Left ventricle myocardium superior (tissue), 1 donor: ENCODE measurements at regions not wholly inside any gene's neighbourhood (a gene's known extent, or its start where the extent isn't known, plus 50 kb on each side); places are given as distances from the start of the nearest gene placed in this dataset.

Experiments used
- ATAC-seq: fragments of 200-7000 bp; cut with Tn5 transposase; one replicate; pipeline ENCODE4 v1.9.1; 2020; ENCODE audit warnings: mild to moderate bottlenecking, moderate library complexity
- DNase-seq: peaks from one replicate; pipeline ENCODE4 v3.0.0-alpha.2; 2020
- intact Hi-C: fragments of 100-400 bp; cut with micrococcal nuclease; formaldehyde crosslinking; loops from one replicate; pipeline ENCODE4 v1.11.0; 2022
- donor health status: DM: no; HTN: yes; CAD: no; lungs with severe emphysema.

- intact Hi-C loops: no loop called here
Measured at GRCh38 chr20:57801581-57801980, 91.8 kb upstream of the PMEPA1 start.

GRCh38 chr20:57800791-57801430, 91.1 kb upstream of the PMEPA1 start:
- no peak for DNase-seq
- intact Hi-C loops: no loop called here
- ATAC-seq: no peak

More at GRCh38 chr20:57801581-57801980, 91.8 kb upstream of the PMEPA1 start:
- DNase-seq (no peak), ATAC-seq (no peak)

GRCh38 chr20:57797401-57797800, 87.6 kb upstream of the PMEPA1 start:
- ATAC-seq (no peak), DNase-seq (no peak)
- intact Hi-C loops: no loop called here

DNA sequence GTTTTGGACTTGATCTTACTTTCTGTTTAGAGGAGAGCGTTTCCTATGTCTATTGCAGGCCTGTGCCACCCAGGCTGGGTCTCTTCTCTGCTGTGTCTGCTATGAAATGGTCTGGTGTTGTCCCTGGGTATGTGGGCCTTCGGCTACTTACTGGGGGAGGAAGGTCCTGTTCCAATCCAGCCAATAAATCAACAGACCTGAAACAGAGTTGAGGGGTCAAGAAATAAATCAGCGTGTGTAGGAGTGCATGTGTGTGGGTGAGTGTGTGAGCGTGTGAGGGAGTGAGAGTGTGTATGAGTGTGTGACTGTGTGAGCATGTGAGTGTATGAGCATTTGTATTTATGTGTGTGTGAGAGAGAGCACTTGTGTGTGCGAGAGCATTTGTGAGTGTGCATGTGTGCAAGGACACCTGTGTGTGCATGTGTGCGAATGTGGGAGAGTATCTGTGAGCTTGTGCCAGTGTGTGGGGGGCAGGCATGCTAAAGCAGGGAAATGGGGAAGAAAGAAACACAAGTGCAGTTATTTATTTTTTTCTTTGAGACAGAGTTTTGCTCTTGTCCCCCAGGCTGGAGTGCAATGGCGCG, 86.3 kb upstream of the PMEPA1 start:
- intact Hi-C loops: no loop called here
- DNase-seq: no peak
- no peak for ATAC-seq

- peak; percentile 90 for ATAC-seq
- intact Hi-C loops: no loop called here
- peak; percentile 55 for DNase-seq
Measured at GRCh38 chr20:57795342-57795697, 85.5 kb upstream of the PMEPA1 start.

DNA sequence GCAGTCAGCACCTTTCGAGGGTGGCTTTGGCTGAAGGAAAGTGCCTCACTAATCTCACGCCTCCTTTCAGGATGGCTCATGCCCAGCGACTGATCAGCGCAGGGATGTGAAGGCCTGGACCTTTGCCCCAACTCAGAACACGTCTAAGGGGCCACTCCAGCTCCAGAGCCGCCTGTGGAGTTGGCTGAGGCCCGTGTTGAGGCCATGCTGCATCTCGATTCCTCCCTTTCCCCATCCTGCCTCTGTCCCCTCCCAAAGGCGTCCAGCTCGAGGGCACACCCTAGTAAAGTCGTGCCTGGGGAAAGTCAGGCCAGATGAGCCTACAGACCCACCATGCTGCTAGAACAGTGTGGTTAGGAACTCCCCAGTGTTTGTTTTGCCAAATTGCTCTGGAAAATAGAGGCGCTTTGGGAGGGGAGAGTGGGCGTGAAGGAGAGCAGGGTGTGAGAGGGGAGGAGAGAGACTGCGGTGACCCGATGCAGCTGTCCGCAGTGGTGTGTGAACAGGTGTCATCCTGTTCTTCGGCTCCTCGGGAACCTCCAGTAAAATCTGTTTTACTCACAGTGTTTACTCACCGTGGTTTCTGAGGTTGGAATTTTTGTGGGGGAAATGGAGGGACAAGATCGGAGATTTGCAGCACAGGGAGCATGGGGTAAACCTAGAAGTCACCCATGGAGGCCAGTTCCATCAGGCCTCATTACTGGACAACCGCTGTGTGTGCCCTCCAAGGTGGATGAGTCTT, 85.0 kb upstream of the PMEPA1 start:
- intact Hi-C loops: no loop called here
- DNase-seq: no peak
- ATAC-seq: no peak

GRCh38 chr20:57794036-57794435, 84.2 kb upstream of the PMEPA1 start:
- no peak for DNase-seq
- ATAC-seq: no peak
- intact Hi-C loops: no loop called here

- DNase-seq: no peak
- intact Hi-C loops: no loop called here
- no peak for ATAC-seq
Measured at GRCh38 chr20:57793421-57793820, 83.6 kb upstream of the PMEPA1 start.

GRCh38 chr20:57792386-57793080, 82.7 kb upstream of the PMEPA1 start:
- DNase-seq (no peak), ATAC-seq (no peak)
- intact Hi-C loops: no loop called here

GRCh38 chr20:57791966-57792365, 82.2 kb upstream of the PMEPA1 start:
- intact Hi-C loops: no loop called here
- no peak for ATAC-seq
- no peak for DNase-seq

DNA sequence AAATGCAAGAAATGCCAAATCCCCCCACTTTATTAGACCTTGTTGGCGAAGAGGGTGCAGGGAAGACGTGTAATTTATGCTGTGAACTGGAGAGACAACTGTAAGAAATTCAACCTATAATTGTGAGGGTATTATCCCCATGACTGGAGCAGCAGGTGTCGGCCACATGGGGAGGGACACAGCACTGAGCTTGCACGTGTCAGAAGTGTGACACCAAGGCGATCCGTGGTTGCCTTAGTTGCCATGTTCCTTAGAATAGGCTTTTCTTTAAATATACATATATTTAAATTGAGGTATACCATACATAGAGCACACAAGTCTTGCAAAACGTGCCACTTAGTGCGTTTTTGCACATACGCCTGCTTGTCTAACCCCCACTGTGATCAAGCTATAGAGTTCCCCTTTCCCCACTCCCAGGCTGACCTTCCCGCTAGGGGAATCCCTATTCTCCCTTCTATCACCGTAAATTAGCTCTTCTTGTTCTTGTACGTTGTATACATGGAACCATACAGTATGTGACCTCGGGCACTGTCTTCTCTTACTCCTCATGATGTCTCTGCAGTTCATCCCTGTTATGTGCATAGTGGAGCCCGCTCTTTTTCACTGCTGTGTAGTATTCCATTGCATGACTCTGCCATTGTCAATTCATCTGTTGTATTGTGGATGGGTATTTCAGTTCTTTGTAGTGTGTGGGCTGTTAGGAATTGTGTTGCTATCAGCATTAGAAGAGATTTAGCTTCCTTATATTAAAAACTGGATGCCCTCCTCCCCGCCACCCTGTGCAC, 81.6 kb upstream of the PMEPA1 start:
- DNase-seq (no peak), ATAC-seq (no peak)
- intact Hi-C loops: no loop called here

DNA sequence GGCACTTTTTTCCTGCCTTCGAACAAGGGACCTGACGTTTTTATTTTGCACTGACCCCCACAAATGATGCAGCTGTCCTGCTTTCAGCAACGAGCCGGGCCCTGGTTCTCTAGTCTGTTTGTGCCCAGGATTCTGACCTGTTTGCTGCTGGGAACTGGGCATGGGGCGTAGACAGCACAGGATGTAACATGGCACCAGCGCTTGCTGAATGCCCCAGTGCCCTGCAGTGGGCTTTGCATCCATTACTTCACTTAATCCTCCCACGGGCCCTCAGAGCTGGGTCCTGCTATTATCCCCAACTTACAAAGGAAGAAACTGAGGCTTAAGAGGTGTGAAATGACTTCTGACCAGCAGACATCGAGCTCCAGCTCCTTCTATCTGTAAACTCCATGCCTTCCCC, 80.4 kb upstream of the PMEPA1 start:
- ATAC-seq (no peak), DNase-seq (no peak)
- intact Hi-C loops: no loop called here

- ATAC-seq (no peak), DNase-seq (no peak)
- intact Hi-C loops: no loop called here
Measured at GRCh38 chr20:57788936-57789613, 79.3 kb upstream of the PMEPA1 start.

DNA sequence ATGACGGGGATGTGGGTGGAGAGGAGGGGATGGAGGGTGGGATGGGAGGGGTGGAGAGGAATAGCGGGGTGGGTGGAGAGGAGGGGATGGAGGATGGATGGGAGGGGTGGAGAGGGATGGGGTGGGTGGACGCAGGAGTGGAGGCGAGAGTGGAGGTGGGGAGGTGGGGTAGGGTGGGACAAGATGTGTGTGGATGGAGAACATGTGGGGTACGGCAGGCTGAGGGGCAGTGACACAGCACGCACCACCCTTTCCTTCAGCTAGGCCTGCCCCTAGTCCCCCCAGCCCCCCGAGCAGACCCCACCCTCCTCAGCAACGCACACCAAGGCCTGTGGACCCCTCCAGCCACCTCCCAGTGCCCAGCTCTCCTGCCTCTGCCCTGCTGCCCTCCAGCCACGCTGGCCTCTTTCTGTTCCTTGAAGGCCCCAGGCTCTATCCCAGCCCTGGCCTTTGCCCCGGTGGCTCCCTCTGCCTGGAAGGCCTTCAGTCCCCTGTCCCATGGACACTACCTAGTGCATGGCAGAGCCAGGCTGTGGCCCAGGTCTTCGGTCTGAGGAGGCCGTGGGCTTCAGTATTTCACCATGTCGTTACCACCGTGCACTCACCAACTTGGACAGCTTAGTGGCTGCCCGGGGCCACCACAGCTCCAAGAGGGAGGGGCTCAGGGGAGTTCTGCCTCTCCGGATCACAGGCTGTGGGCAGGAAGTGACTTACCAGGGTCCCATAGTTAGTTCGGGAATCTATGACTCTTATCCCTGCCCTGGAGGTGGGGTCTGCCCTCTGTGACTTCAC, 78.4 kb upstream of the PMEPA1 start:
- DNase-seq: no peak
- intact Hi-C loops: no loop called here

GRCh38 chr20:57787151-57787989, 77.6 kb upstream of the PMEPA1 start:
- DNase-seq (no peak), ATAC-seq (no peak)
- intact Hi-C loops: no loop called here

More for the DNA sequence above, 78.4 kb upstream of the PMEPA1 start:
- no peak for ATAC-seq

GRCh38 chr20:57786304-57786932, 76.6 kb upstream of the PMEPA1 start:
- ATAC-seq: no peak
- DNase-seq: no peak
- intact Hi-C loops: no loop called here

DNA sequence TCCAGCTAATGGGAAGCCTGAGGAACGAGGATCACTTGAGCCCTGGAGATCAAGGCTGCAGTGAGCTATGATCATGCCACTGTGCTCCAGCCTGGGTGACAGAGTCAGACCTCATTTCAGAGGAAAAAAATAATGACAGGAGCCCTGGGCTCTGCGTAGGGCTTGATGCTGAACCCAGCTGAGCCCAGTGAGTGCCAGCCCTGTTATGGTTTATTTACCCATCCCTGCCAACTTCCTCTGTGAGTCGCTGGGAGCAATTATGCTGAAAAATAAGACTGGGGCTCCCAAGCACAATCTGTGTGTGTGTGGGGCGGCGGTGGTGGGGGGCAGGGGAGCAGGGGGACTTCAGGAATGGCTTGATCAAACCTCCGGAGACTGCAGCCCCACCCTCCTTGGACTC, 75.9 kb upstream of the PMEPA1 start:
- DNase-seq (no peak), ATAC-seq (no peak)
- intact Hi-C loops: no loop called here
